Endodermal cell (in vitro differentiated cells): ENCODE measurements at regions not wholly inside any gene's neighbourhood (a gene's known extent, or its start where the extent isn't known, plus 50 kb on each side); places are given as distances from the start of the nearest gene placed in this dataset.

Source experiments
- DNase-seq: peaks from one replicate; pipeline ENCODE4 v3.0.0-alpha.2; 2017
- H3K27ac ChIP-seq: 2 replicates; pipeline ENCODE4 v1.5.1; 2013; ENCODE audit warnings: mild to moderate bottlenecking, low read depth, low read length, moderate library complexity
- H3K27me3 ChIP-seq: 2 replicates; pipeline ENCODE4 v1.6.1; 2013; ENCODE audit warnings: mild to moderate bottlenecking, low read length, moderate library complexity; ENCODE audit not compliant: insufficient read depth, control insufficient read depth, poor library complexity, severe bottlenecking
- H3K36me3 ChIP-seq: 2 replicates; pipeline ENCODE4 v1.7.0; 2013; ENCODE audit warnings: mild to moderate bottlenecking, low read length, moderate library complexity; ENCODE audit not compliant: control insufficient read depth, insufficient read depth
- H3K4me1 ChIP-seq: one replicate; pipeline ENCODE4 v1.7.0; 2013; ENCODE audit warnings: low read length; ENCODE audit not compliant: control insufficient read depth, insufficient read depth
- H3K4me3 ChIP-seq: 2 replicates; pipeline ENCODE4 v1.5.1; 2013; ENCODE audit warnings: mild to moderate bottlenecking, low read length, moderate library complexity
- H3K9ac ChIP-seq: 2 replicates; pipeline ENCODE4 v1.6.1; 2013; ENCODE audit warnings: mild to moderate bottlenecking, low read length, moderate library complexity; ENCODE audit not compliant: poor library complexity, severe bottlenecking; ENCODE audit errors: extremely low read depth
- H3K9me3 ChIP-seq: 2 replicates; pipeline ENCODE4 v1.6.1; 2013; ENCODE audit warnings: mild to moderate bottlenecking, low read length, moderate library complexity; ENCODE audit not compliant: control insufficient read depth
- H3K27ac Mint-ChIP-seq: 2 replicates; pipeline ENCODE4 v1.8.0; 2020; ENCODE audit warnings: mixed read lengths
- H3K27me3 Mint-ChIP-seq: 2 replicates; pipeline ENCODE4 v1.8.0; 2021; ENCODE audit warnings: mild to moderate bottlenecking, mixed read lengths; ENCODE audit not compliant: insufficient read depth
- H3K36me3 Mint-ChIP-seq: 2 replicates; pipeline ENCODE4 v1.8.0; 2020; ENCODE audit warnings: low read depth, mixed read lengths
- H3K4me1 Mint-ChIP-seq: 2 replicates; pipeline ENCODE4 v1.8.0; 2020; ENCODE audit warnings: mixed read lengths
- H3K4me3 Mint-ChIP-seq: 2 replicates; pipeline ENCODE4 v1.8.0; 2020; ENCODE audit warnings: mild to moderate bottlenecking, moderate library complexity, mixed read lengths
- H3K9me3 Mint-ChIP-seq: 2 replicates; pipeline ENCODE4 v1.8.0; 2020; ENCODE audit warnings: mild to moderate bottlenecking, mixed read lengths
- CTCF ChIP-seq: fragments of 200-600 bp; sonication (generic); conservative IDR thresholded peaks from 2 replicates; pipeline ENCODE4 v1.5.0; 2021; ENCODE audit warnings: antibody characterized with exemption, mild to moderate bottlenecking
- WGBS, 2 experiments: methylation state at CpG; one replicate each; pipeline versions ENCODE4 v1.1.5 to v1.1.7; 2013; ENCODE audit warnings: missing lambda C conversion rate in 2 of 2, mixed read lengths in 1 of 2; ENCODE audit not compliant: insufficient coverage in 1 of 2, insufficient read length in 1 of 2; 5-methylcytosine and 5-hydroxymethylcytosine counted together

DNA sequence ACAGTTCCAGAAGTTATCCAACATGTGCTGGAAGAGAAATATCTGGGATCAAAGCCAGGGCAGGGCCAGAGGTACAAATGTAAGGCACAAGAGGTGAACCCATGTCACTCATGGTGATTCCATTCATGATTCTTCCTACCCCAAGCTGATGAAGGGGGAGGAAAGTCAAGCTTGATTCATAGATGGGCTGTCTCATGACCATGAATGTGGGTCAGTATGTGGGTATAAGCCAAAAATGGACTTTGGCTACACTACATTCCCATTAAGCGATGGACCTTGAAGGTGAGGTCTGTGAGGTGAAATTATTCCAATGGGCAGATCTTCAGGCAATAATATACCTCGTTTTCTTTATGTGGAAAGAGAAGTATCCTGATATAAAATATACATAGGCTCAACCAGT is 217.1 kb downstream of the BTG1 start:
- Mint-ChIP-seq H3K27ac (no peak overlapping the region), H3K27me3 (no peaks in the 10 kb centered on the region), H3K4me1 (peaks cover 8% of the 10 kb centered on the region), H3K9me3 (no peaks in the 10 kb centered on the region), H3K4me3 (no peak overlapping the region), H3K36me3 (no peaks in the 10 kb centered on the region)
- DNase-seq: no peak
- no peak overlapping the region for H3K9ac ChIP-seq
- H3K36me3 ChIP-seq: no peaks in the 10 kb centered on the region
- H3K4me1 ChIP-seq: no peaks in the 10 kb centered on the region
- H3K27me3 ChIP-seq: no peaks in the 10 kb centered on the region
- no peak overlapping the region for H3K27ac ChIP-seq
- WGBS, 2 experiments: 90% methylated on average over 2 of the region's 2 CpGs; no CpG with 5 or more reads in 1 of the 2 experiments
- no peaks in the 10 kb centered on the region for H3K9me3 ChIP-seq
- no peak overlapping the region for H3K4me3 ChIP-seq
- TF ChIP-seq CTCF: no peak

DNA sequence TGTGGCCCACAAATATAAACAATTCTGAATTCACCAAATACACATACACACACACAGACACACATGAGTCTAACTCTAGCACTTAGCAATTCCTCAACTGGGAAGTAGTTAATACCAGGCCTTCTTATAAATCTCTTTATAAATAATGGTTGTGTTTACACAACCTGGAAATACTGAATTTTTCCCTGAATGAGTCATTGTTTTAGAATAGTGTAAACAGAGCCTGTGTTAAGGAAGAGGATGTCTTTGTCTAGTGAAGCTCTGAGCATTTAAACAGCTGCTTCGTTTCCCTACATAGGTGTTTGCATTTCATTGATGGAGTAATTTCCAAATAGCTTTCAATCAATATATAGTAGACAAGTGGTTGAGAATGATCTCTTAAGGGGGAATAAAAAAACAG is 218.8 kb downstream of the BTG1 start:
- Mint-ChIP-seq H3K36me3 (no peaks in the 10 kb centered on the region), H3K4me1 (peaks cover 8% of the 10 kb centered on the region), H3K27ac (no peak overlapping the region), H3K4me3 (no peak overlapping the region), H3K27me3 (no peaks in the 10 kb centered on the region), H3K9me3 (peaks cover 4% of the 10 kb centered on the region)
- no peak for TF ChIP-seq CTCF
- Histone ChIP-seq H3K4me1 (peaks cover 3% of the 10 kb centered on the region), H3K27ac (no peak overlapping the region), H3K4me3 (no peak overlapping the region), H3K27me3 (no peaks in the 10 kb centered on the region), H3K9me3 (no peaks in the 10 kb centered on the region), H3K9ac (no peak overlapping the region), H3K36me3 (no peaks in the 10 kb centered on the region)
- WGBS, 2 experiments: 88% methylated on average over 1 of the region's 1 CpG; no CpG with 5 or more reads in 1 of the 2 experiments
- DNase-seq: no peak

DNA sequence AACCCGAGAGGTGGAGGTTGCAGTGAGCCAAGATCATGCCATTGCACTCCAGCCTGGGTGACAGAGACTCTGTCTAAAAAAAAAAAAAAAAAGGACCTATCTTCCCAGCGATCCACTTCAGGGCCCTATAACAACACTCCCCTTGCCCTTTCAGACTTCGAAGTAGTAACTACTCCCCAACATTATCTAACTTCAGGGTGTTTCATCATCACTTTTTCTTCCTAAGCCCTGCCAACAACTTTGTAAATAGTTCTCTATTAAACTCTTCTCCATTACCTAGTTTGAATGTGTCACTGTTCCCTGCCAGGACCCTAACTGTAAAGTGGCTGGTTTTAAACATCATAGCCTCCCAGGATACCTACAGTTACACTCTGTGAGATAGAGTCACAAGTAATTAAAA is 220.8 kb downstream of the BTG1 start:
- Mint-ChIP-seq H3K4me1 (peaks cover 12% of the 10 kb centered on the region), H3K9me3 (peaks cover 4% of the 10 kb centered on the region), H3K27me3 (no peaks in the 10 kb centered on the region), H3K36me3 (no peaks in the 10 kb centered on the region), H3K4me3 (no peak overlapping the region), H3K27ac (no peak overlapping the region)
- Histone ChIP-seq H3K27me3 (no peaks in the 10 kb centered on the region), H3K27ac (no peak overlapping the region), H3K9me3 (no peaks in the 10 kb centered on the region), H3K4me1 (peaks cover 6% of the 10 kb centered on the region), H3K9ac (no peak overlapping the region), H3K36me3 (no peaks in the 10 kb centered on the region), H3K4me3 (no peak overlapping the region)
- no peak for TF ChIP-seq CTCF
- 87 to 88% methylated on average over 3 of the region's 3 CpGs for WGBS, 2 experiments
- DNase-seq: no peak
